ENCODE measurements at regions not wholly inside any gene's neighbourhood (a gene's known extent, or its start where the extent isn't known, plus 50 kb on each side); places are given as distances from the start of the nearest gene placed in this dataset.

GRCh38 chr1:201715801-201716741 lies 112.9 kb upstream of the IPO9 start:
- TF ChIP-seq CTCF (IDR thresholded peaks at IDR 0.05): no peak
- no peak for TF ChIP-seq POLR2A (IDR thresholded peaks at IDR 0.05)
